COR-L47 (cell line): ENCODE measurements at regions not wholly inside any gene's neighbourhood (a gene's known extent, or its start where the extent isn't known, plus 50 kb on each side); places are given as distances from the start of the nearest gene placed in this dataset.

Experiments used
- DNase-seq: peaks from one replicate; lab custom pipeline; 2025; lab: John Stamatoyannopoulos, UW

DNA sequence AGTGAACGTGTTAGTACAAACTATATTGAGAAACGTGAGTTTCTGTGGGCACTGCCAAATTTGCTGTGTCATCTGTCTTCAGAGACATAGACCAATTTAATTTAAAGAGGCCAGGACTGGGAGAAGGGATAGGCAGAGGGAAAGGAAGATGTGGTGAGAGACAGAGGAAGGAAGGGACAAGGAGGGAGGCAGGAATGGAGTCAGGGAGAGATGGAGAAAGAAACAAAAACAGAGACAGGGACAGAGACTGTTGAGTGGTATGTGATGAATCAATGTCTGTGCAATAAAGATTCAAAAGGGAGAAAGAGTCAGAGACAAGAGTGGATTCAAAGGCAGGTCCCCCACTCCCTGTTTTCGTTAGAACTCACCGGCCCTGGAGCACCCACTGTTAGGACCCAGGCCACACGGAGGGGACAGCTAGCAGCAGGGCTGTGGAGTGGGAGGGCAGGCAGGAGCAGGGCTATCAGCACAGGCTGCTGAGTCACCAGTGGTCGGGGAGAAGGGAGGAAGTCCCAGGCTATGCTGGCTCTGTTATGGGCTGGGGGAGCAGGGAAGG, 51.6 kb upstream of the CHD6 start:
- no peak for DNase-seq

DNA sequence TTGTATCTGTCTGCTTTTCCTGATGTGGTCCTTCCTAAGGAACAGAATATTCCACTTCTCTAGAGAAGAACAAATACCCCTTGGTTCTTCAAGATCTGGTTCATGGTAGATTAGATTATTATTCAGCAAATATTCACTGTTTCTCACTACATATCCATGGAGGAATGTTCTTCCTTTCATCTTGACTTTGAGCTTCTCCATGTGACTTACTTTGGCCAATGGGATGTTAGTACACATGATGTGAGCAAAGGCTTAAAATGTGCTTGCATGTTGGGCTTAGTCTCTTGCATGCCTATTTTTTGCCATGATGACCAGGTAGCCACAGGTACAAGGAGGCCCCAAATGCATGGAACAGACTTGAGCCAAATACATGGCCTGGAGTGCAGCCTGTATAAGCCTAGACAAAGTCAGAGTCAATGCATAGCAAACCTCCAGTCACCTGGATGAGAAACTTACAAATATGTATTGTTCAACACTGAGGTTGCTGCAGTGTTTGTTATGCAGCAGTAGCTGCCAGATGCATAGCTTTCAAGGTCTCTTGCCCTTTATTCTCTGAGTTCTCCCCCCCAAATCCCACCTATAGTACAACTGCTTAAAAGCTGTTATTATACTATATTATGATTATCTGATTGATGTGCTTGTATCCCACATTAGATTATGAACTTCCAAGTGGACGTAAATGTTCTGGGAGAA, 50.0 kb upstream of the CHD6 start:
- DNase-seq = no peak
